ENCODE measurements at regions not wholly inside any gene's neighbourhood (a gene's known extent, or its start where the extent isn't known, plus 50 kb on each side); places are given as distances from the start of the nearest gene placed in this dataset.

GRCh38 chr3:170780955-170781354, 89.0 kb downstream of the RPL22L1 start:
- H3K4me1 ChIP-seq (ENCODE audit: insufficient read depth, low read length) = no peaks in the 10 kb centered on the region
- H3K27ac ChIP-seq (ENCODE audit: low read depth, low read length) = no peak overlapping the region
- no peak overlapping the region for H3K4me3 ChIP-seq (ENCODE audit: low read length)
- no peaks in the 10 kb centered on the region for H3K27me3 ChIP-seq (ENCODE audit: insufficient read depth, low read length)
- no peak overlapping the region for H3K9ac ChIP-seq (ENCODE audit: low read depth, low read length)
- no peaks in the 10 kb centered on the region for H3K9me3 ChIP-seq (ENCODE audit: insufficient read depth, low read depth, low read length)
- no peaks in the 10 kb centered on the region for H3K36me3 ChIP-seq (ENCODE audit: insufficient read depth, low read length)

GRCh38 chr3:170780471-170780870, 89.5 kb downstream of the RPL22L1 start:
- Histone ChIP-seq H3K36me3 (ENCODE audit: insufficient read depth, low read length) (no peaks in the 10 kb centered on the region), H3K9ac (ENCODE audit: low read depth, low read length) (no peak overlapping the region), H3K27me3 (ENCODE audit: insufficient read depth, low read length) (no peaks in the 10 kb centered on the region), H3K9me3 (ENCODE audit: insufficient read depth, low read depth, low read length) (no peaks in the 10 kb centered on the region), H3K4me1 (ENCODE audit: insufficient read depth, low read length) (no peaks in the 10 kb centered on the region), H3K27ac (ENCODE audit: low read depth, low read length) (no peak overlapping the region), H3K4me3 (ENCODE audit: low read length) (no peak overlapping the region)
- 91% methylated on average over 1 of the region's 1 CpG for WGBS

- no peaks in the 10 kb centered on the region for H3K36me3 ChIP-seq (ENCODE audit: insufficient read depth, low read length)
- H3K27ac ChIP-seq (ENCODE audit: low read depth, low read length) = no peak overlapping the region
- no peak overlapping the region for H3K4me3 ChIP-seq (ENCODE audit: low read length)
- H3K27me3 ChIP-seq (ENCODE audit: insufficient read depth, low read length) = no peaks in the 10 kb centered on the region
- H3K4me1 ChIP-seq (ENCODE audit: insufficient read depth, low read length) = no peaks in the 10 kb centered on the region
- H3K9me3 ChIP-seq (ENCODE audit: insufficient read depth, low read depth, low read length) = no peaks in the 10 kb centered on the region
- H3K9ac ChIP-seq (ENCODE audit: low read depth, low read length) = no peak overlapping the region
- WGBS = 95% methylated on average over 5 of the region's 6 CpGs
Observed at GRCh38 chr3:170778240-170779217, 91.5 kb downstream of the RPL22L1 start.

- Histone ChIP-seq H3K27ac (ENCODE audit: low read depth, low read length) (no peak overlapping the region), H3K27me3 (ENCODE audit: insufficient read depth, low read length) (no peaks in the 10 kb centered on the region), H3K36me3 (ENCODE audit: insufficient read depth, low read length) (no peaks in the 10 kb centered on the region)
Observed at GRCh38 chr3:170777564-170777926, 92.5 kb downstream of the RPL22L1 start.

GRCh38 chr3:170776887-170777563, 93.0 kb downstream of the RPL22L1 start:
- no peaks in the 10 kb centered on the region for H3K27me3 ChIP-seq (ENCODE audit: insufficient read depth, low read length)
- no peak overlapping the region for H3K9ac ChIP-seq (ENCODE audit: low read depth, low read length)
- H3K4me1 ChIP-seq (ENCODE audit: insufficient read depth, low read length) = no peaks in the 10 kb centered on the region
- no peak overlapping the region for H3K4me3 ChIP-seq (ENCODE audit: low read length)
- WGBS = 76% methylated on average over 5 of the region's 5 CpGs
- H3K27ac ChIP-seq (ENCODE audit: low read depth, low read length) = no peak overlapping the region
- no peaks in the 10 kb centered on the region for H3K9me3 ChIP-seq (ENCODE audit: insufficient read depth, low read depth, low read length)
- no peaks in the 10 kb centered on the region for H3K36me3 ChIP-seq (ENCODE audit: insufficient read depth, low read length)

More at GRCh38 chr3:170777564-170777926, 92.5 kb downstream of the RPL22L1 start:
- Histone ChIP-seq H3K9me3 (ENCODE audit: insufficient read depth, low read depth, low read length) (no peaks in the 10 kb centered on the region), H3K4me1 (ENCODE audit: insufficient read depth, low read length) (no peaks in the 10 kb centered on the region), H3K9ac (ENCODE audit: low read depth, low read length) (no peak overlapping the region), H3K4me3 (ENCODE audit: low read length) (no peak overlapping the region)

GRCh38 chr3:170773682-170774425, 96.1 kb downstream of the RPL22L1 start:
- 80% methylated on average over 3 of the region's 4 CpGs for WGBS
- no peak overlapping the region for H3K4me3 ChIP-seq (ENCODE audit: low read length)
- H3K36me3 ChIP-seq (ENCODE audit: insufficient read depth, low read length) = no peaks in the 10 kb centered on the region
- H3K4me1 ChIP-seq (ENCODE audit: insufficient read depth, low read length) = no peaks in the 10 kb centered on the region
- H3K9me3 ChIP-seq (ENCODE audit: insufficient read depth, low read depth, low read length) = no peaks in the 10 kb centered on the region
- no peak overlapping the region for H3K27ac ChIP-seq (ENCODE audit: low read depth, low read length)
- H3K9ac ChIP-seq (ENCODE audit: low read depth, low read length) = no peak overlapping the region
- H3K27me3 ChIP-seq (ENCODE audit: insufficient read depth, low read length) = no peaks in the 10 kb centered on the region

GRCh38 chr3:170772175-170772574, 97.8 kb downstream of the RPL22L1 start:
- no peaks in the 10 kb centered on the region for H3K9me3 ChIP-seq (ENCODE audit: insufficient read depth, low read depth, low read length)
- H3K4me1 ChIP-seq (ENCODE audit: insufficient read depth, low read length) = peaks cover 6% of the 10 kb centered on the region; the same call in 1 of the 2 replicates
- H3K9ac ChIP-seq (ENCODE audit: low read depth, low read length) = no peak overlapping the region
- H3K4me3 ChIP-seq (ENCODE audit: low read length) = no peak overlapping the region
- no peaks in the 10 kb centered on the region for H3K36me3 ChIP-seq (ENCODE audit: insufficient read depth, low read length)
- H3K27ac ChIP-seq (ENCODE audit: low read depth, low read length) = no peak overlapping the region
- H3K27me3 ChIP-seq (ENCODE audit: insufficient read depth, low read length) = no peaks in the 10 kb centered on the region
- WGBS = 83% methylated on average over 1 of the region's 1 CpG

GRCh38 chr3:170768334-170768801, 101.6 kb downstream of the RPL22L1 start:
- peaks cover 6% of the 10 kb centered on the region; the same call in 1 of the 2 replicates for H3K4me1 ChIP-seq (ENCODE audit: insufficient read depth, low read length)
- no peak overlapping the region for H3K9ac ChIP-seq (ENCODE audit: low read depth, low read length)
- no peaks in the 10 kb centered on the region for H3K9me3 ChIP-seq (ENCODE audit: insufficient read depth, low read depth, low read length)
- WGBS = 72% methylated on average over 2 of the region's 2 CpGs
- H3K27me3 ChIP-seq (ENCODE audit: insufficient read depth, low read length) = no peaks in the 10 kb centered on the region
- H3K36me3 ChIP-seq (ENCODE audit: insufficient read depth, low read length) = no peaks in the 10 kb centered on the region
- no peak overlapping the region for H3K27ac ChIP-seq (ENCODE audit: low read depth, low read length)
- H3K4me3 ChIP-seq (ENCODE audit: low read length) = no peak overlapping the region

- Histone ChIP-seq H3K27me3 (ENCODE audit: insufficient read depth, low read length) (no peaks in the 10 kb centered on the region), H3K4me3 (ENCODE audit: low read length) (no peak overlapping the region), H3K9me3 (ENCODE audit: insufficient read depth, low read depth, low read length) (no peaks in the 10 kb centered on the region), H3K36me3 (ENCODE audit: insufficient read depth, low read length) (no peaks in the 10 kb centered on the region), H3K4me1 (ENCODE audit: insufficient read depth, low read length) (peaks cover 6% of the 10 kb centered on the region; the same call in 1 of the 2 replicates), H3K27ac (ENCODE audit: low read depth, low read length) (no peak overlapping the region), H3K9ac (ENCODE audit: low read depth, low read length) (no peak overlapping the region)
- 81% methylated on average over 1 of the region's 1 CpG for WGBS
Observed at GRCh38 chr3:170767576-170767941, 102.4 kb downstream of the RPL22L1 start.

GRCh38 chr3:170766823-170767575, 103.0 kb downstream of the RPL22L1 start:
- Histone ChIP-seq H3K9me3 (ENCODE audit: insufficient read depth, low read depth, low read length) (no peaks in the 10 kb centered on the region), H3K4me1 (ENCODE audit: insufficient read depth, low read length) (peaks cover 6% of the 10 kb centered on the region; the same call in 1 of the 2 replicates), H3K27me3 (ENCODE audit: insufficient read depth, low read length) (no peaks in the 10 kb centered on the region), H3K9ac (ENCODE audit: low read depth, low read length) (no peak overlapping the region), H3K4me3 (ENCODE audit: low read length) (no peak overlapping the region), H3K27ac (ENCODE audit: low read depth, low read length) (no peak overlapping the region), H3K36me3 (ENCODE audit: insufficient read depth, low read length) (no peaks in the 10 kb centered on the region)
- WGBS = 92% methylated on average over 4 of the region's 4 CpGs

Measured in HUES64 (cell line).